ENCODE measurements at regions not wholly inside any gene's neighbourhood (a gene's known extent, or its start where the extent isn't known, plus 50 kb on each side); places are given as distances from the start of the nearest gene placed in this dataset.

DNA sequence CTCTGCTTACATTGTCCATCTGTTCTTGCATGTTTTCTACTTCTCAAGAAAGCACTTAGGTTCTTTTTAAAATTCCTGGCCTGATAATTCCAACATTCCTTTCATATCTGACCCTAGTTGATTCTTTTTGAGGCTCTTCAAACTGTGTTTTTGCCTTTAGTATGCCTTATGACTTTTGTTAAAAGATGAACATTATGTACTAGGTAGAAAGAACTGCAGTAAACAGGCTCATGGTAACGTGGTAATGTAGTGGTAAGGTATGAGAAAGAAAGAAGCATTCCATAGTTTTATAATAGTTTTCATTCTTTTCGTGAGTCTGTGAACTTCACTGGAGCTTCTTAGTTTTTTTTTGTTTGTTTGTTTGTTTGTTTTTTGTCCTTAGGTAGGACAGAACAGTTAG lies 306.4 kb downstream of the MBD2 start:
- ChIA-PET POLR2A (no interaction called here), CTCF (ENCODE audit: low intra/inter-chr PET ratio) (no interaction called here)
- H3K4me1 ChIP-seq (replicated peaks in 1 of 2; ENCODE audit: control insufficient read depth in 2 of 2, insufficient read depth in 2 of 2, low read length in 2 of 2), result no peaks in the 10 kb centered on the region
- 0% methylated on average over 2 of the region's 2 CpGs for WGBS (ENCODE audit: insufficient coverage, low coverage, missing lambda C conversion rate)
- in situ Hi-C loops (cut with MboI), result no loop called here
- no peaks in the 10 kb centered on the region for H3K9me3 ChIP-seq (replicated peaks; ENCODE audit: control insufficient read depth, insufficient read depth, low read depth, low read length)
- intact Hi-C loops (cut with micrococcal nuclease), result no loop called here
- no peak overlapping the region for H3K27ac ChIP-seq (ENCODE audit: extremely low read depth, low read depth, low read length)
- FAIRE-seq (no peak), DNase-seq (ENCODE audit: extremely low read depth in 1 of 4, low spot score in 3 of 4) (no peak), ATAC-seq (no peak)
- H3K36me3 ChIP-seq (ENCODE audit: control insufficient read depth, insufficient read depth, low read length), result no peaks in the 10 kb centered on the region
- no peaks in the 10 kb centered on the region for H3K79me2 ChIP-seq (ENCODE audit: control insufficient read depth, insufficient read depth, low read length)
- no peak overlapping the region for H3K9ac ChIP-seq (ENCODE audit: insufficient read depth in 1 of 2, low read depth in 2 of 2, low read length in 2 of 2)
- no TSS peak for BruUV-seq (replicated peaks)
- H3K27me3 ChIP-seq (ENCODE audit: control insufficient read depth in 2 of 2, insufficient read depth in 2 of 2, low read length in 2 of 2), result no peaks in the 10 kb centered on the region
- no peak overlapping the region for H3K4me3 ChIP-seq
- no peaks in the 10 kb centered on the region for H4K20me1 ChIP-seq (replicated peaks; ENCODE audit: control insufficient read depth, insufficient read depth, low read length)
- no peaks in the 10 kb centered on the region for H3K9me1 ChIP-seq (ENCODE audit: control insufficient read depth, insufficient read depth, low read length)
- no peak for TF ChIP-seq SAFB2 (IDR thresholded peaks at IDR 0.05; ENCODE audit: borderline replicate concordance, low read depth, low read length, severe bottlenecking)
- H3K4me2 ChIP-seq (ENCODE audit: insufficient read depth, low read length), result no peak overlapping the region
- H2AFZ ChIP-seq (ENCODE audit: low read depth, low read length), result no peak overlapping the region

DNA sequence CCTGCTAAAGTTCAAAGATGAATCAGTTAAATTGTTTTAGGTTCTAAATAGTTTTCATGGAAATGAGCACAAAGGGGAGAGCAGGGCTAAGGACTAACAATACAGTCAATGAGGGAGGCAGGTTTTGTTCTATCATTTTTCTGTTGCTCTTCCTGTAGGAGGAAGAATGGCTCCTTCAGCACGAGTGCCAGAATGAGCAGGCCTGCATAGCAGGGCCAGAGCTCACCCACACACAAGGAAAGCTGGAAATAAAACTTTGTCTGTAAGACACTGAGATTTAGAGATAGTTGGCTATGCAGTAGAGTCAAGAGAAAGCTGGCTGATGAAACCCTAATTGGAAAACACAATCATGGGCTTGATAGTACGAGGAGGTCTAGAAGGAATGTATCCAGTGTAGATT lies 313.3 kb downstream of the MBD2 start:
- intact Hi-C loops (cut with micrococcal nuclease), result no loop called here
- ChIA-PET POLR2A (no interaction called here), CTCF (ENCODE audit: low intra/inter-chr PET ratio) (no interaction called here)
- BruUV-seq (replicated peaks), result no TSS peak
- FAIRE-seq (no peak), ATAC-seq (no peak), DNase-seq (ENCODE audit: extremely low read depth in 1 of 4, low spot score in 3 of 4) (no peak)
- no peaks in the 10 kb centered on the region for H3K4me1 ChIP-seq (replicated peaks in 1 of 2; ENCODE audit: control insufficient read depth in 2 of 2, insufficient read depth in 2 of 2, low read length in 2 of 2)
- no peaks in the 10 kb centered on the region for H4K20me1 ChIP-seq (replicated peaks; ENCODE audit: control insufficient read depth, insufficient read depth, low read length)
- no peaks in the 10 kb centered on the region for H3K9me1 ChIP-seq (ENCODE audit: control insufficient read depth, insufficient read depth, low read length)
- no peak overlapping the region for H2AFZ ChIP-seq (ENCODE audit: low read depth, low read length)
- H3K4me2 ChIP-seq (ENCODE audit: insufficient read depth, low read length), result no peak overlapping the region
- no peaks in the 10 kb centered on the region for H3K27me3 ChIP-seq (ENCODE audit: control insufficient read depth in 2 of 2, insufficient read depth in 2 of 2, low read length in 2 of 2)
- no peaks in the 10 kb centered on the region for H3K9me3 ChIP-seq (replicated peaks; ENCODE audit: control insufficient read depth, insufficient read depth, low read depth, low read length)
- no peak overlapping the region for H3K27ac ChIP-seq (ENCODE audit: extremely low read depth, low read depth, low read length)
- H3K36me3 ChIP-seq (ENCODE audit: control insufficient read depth, insufficient read depth, low read length), result no peaks in the 10 kb centered on the region
- WGBS (ENCODE audit: insufficient coverage, low coverage, missing lambda C conversion rate), result 0% methylated on average over 2 of the region's 2 CpGs
- in situ Hi-C loops (cut with MboI), result no loop called here
- H3K4me3 ChIP-seq, result no peak overlapping the region
- H3K9ac ChIP-seq (ENCODE audit: insufficient read depth in 1 of 2, low read depth in 2 of 2, low read length in 2 of 2), result no peak overlapping the region
- no peaks in the 10 kb centered on the region for H3K79me2 ChIP-seq (ENCODE audit: control insufficient read depth, insufficient read depth, low read length)
- TF ChIP-seq, protein P1, sequence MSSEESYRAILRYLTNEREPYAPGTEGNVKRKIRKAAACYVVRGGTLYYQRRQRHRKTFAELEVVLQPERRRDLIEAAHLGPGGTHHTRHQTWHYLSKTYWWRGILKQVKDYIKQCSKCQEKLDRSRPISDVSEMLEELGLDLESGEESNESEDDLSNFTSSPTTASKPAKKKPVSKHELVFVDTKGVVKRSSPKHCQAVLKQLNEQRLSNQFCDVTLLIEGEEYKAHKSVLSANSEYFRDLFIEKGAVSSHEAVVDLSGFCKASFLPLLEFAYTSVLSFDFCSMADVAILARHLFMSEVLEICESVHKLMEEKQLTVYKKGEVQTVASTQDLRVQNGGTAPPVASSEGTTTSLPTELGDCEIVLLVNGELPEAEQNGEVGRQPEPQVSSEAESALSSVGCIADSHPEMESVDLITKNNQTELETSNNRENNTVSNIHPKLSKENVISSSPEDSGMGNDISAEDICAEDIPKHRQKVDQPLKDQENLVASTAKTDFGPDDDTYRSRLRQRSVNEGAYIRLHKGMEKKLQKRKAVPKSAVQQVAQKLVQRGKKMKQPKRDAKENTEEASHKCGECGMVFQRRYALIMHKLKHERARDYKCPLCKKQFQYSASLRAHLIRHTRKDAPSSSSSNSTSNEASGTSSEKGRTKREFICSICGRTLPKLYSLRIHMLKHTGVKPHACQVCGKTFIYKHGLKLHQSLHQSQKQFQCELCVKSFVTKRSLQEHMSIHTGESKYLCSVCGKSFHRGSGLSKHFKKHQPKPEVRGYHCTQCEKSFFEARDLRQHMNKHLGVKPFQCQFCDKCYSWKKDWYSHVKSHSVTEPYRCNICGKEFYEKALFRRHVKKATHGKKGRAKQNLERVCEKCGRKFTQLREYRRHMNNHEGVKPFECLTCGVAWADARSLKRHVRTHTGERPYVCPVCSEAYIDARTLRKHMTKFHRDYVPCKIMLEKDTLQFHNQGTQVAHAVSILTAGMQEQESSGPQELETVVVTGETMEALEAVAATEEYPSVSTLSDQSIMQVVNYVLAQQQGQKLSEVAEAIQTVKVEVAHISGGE (CRISPR knock-in tag; IDR thresholded peaks at IDR 0.05), result no peak
- TF ChIP-seq RFX5 (IDR thresholded peaks at IDR 0.05; ENCODE audit: low read depth, low read length) (no peak), NFE2 (IDR thresholded peaks at IDR 0.05; ENCODE audit: low read depth) (no peak)

Measured in K562 (cell line).